ENCODE measurements at regions not wholly inside any gene's neighbourhood (a gene's known extent, or its start where the extent isn't known, plus 50 kb on each side); places are given as distances from the start of the nearest gene placed in this dataset.
"Not testable (repeated sequence)": the region's sequence is repeated elsewhere in the genome, so short reads cannot be mapped to it uniquely, and the experiment has no call there.

- no peak for DNase-seq (ENCODE audit: low spot score)
- no peak for FAIRE-seq
These were observed 191.3 kb upstream of the KCNJ3 start for GRCh38 chr2:154507186-154507585.

- no peak for DNase-seq (ENCODE audit: low spot score)
- FAIRE-seq: no peak
These were observed 179.6 kb upstream of the KCNJ3 start for GRCh38 chr2:154518872-154519271.

DNA sequence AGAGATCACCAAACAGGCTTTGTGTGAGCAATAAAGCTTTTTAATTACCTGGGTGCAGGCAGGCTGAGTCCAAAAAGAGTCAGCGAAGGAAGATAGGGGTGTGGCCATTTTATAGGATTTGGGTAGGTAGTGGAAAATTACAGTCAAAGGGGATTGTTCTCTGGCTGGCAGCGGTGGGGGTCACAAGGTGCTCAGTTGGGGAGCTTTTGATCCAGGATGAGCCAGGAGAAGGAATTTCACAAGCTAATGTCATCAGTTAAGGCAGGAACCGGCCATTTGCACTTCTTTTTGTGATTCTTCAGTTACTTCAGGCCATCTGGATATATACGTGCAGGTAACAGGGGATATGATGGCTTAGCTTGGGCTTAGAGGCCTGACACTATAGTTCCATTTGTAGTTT, 177.5 kb upstream of the KCNJ3 start:
- not testable (repeated sequence) for DNase-seq (ENCODE audit: low spot score); FAIRE-seq

DNA sequence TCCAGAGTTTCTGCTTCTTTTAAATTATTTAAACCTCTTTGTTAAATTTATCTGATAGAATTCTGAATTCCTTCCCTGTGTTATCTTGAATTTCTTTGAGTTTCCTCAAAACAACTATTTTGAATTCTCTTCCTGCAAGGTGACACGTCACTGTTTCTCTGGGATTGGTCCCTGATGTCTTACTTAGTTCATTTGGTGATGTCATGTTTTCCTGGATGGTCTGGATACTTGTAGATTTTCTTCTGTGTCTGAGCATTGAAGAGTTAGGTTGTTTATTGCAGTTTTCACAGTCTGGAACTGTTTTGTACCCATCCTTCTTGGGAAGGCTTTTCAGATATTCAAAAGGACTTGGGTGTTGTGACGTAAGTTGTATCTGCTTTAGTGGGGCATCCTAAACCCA, 172.3 kb upstream of the KCNJ3 start:
- DNase-seq (ENCODE audit: low spot score) (no peak), FAIRE-seq (no peak)

DNA sequence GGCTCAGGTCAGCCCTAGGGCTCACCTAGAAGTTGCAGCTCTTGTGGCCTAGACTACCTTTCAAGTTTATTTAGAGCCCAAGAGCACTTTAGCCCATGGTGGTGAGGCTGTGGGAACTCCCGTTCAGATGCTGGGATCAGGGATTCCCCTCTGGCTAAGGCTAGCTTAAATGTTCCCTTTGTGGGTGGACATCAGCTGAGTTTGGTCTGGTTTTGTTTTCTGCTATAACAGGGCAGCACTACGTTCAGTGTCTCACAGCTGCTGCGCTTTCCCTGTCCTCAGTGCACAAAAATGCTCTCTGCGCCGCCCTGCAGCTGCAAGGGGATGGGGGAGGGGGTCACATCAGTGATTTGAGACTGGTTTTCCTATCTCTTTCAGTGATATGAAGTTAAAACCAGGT, 170.5 kb upstream of the KCNJ3 start:
- DNase-seq (ENCODE audit: low spot score) (no peak), FAIRE-seq (no peak)

GRCh38 chr2:154532004-154532403, 166.5 kb upstream of the KCNJ3 start:
- DNase-seq (ENCODE audit: low spot score) (no peak), FAIRE-seq (no peak)

GRCh38 chr2:154532763-154533162, 165.7 kb upstream of the KCNJ3 start:
- FAIRE-seq: no peak
- no peak for DNase-seq (ENCODE audit: low spot score)

DNA sequence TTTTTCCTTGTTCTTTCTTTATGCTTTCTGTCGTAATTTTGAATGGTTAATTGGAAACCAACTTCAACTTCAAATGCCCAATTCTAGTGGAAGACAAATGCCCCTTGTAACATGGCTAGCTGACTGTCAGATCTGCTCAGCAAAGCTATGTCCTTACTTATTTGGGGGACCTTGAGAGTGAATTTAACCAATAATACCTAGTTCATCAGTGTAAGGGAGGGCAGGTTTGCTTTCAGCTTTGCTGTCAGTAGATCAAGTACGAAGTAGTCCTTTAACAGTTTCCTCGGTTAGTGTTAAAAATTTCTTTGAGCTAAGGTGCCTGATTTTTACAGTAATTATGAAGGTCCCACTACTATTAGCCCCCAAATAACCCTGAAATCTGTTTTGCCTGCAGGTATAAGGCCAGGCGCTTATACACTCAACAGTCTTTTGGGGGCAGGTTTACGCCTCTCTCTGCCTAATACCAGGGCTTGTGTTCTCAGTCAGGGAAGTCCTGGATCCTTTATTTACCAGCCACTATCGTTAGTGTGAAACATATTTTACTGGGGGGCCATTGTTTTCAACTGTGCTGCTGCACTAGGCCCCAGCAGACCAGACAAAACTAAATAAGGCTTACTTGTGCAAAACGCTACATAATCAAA, 165.1 kb upstream of the KCNJ3 start:
- FAIRE-seq: no peak
- no peak for DNase-seq (ENCODE audit: low spot score)

GRCh38 chr2:154537024-154537423, 161.5 kb upstream of the KCNJ3 start:
- FAIRE-seq: no peak
- DNase-seq (ENCODE audit: low spot score): no peak

DNA sequence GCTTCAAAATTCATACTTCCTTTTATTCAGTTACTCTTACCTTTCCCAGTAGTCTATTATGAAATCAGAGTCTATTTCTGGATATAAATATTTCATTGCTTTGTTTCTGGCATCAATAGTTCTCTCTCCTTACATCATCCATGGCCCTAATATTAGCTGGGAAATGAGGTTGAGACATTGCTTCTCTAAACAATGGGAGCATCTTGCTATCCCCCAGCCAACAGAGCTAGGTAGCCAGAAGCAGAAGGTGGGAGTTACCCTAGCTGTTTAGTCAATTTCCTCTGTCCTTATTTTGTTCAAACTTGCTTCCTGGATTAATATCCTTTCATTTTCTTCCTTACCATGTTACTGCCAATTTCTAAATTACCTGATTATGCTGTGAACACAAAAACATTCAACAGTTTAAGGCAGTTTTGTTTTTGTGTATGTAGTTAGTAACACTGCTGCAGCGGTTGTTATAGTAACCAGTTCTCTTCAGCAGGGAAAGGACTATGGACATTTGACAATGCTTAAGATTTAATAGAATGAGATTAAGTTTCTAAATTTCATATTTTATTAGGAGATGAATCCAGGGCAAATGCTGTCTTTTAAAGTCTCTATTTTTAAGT, 160.5 kb upstream of the KCNJ3 start:
- DNase-seq (ENCODE audit: low spot score) (no peak), FAIRE-seq (no peak)

GRCh38 chr2:154546341-154546740, 152.2 kb upstream of the KCNJ3 start:
- FAIRE-seq (no peak), DNase-seq (ENCODE audit: low spot score) (no peak)

GRCh38 chr2:154549869-154550268, 148.6 kb upstream of the KCNJ3 start:
- FAIRE-seq: no peak

DNA sequence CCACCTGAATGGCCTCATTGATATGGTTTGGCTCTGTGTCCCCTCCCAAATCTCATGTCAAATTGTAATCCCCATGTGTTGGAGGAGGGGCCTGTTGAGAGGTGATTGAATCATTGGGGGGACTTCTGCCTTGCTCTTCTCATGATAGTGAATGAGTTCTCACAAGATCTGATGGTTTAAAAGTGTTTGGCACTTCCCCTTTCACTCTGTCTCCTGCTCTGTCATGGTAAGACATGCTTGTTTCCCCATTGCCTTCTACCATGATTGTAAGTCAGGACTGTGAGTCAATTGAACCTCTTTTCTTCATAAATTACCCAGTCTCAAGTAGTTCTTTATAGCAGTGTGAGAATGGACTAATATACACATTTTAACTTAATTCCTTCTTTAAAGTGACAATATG, 146.8 kb upstream of the KCNJ3 start:
- FAIRE-seq: no peak
- DNase-seq (ENCODE audit: low spot score): no peak

More at GRCh38 chr2:154549869-154550268, 148.6 kb upstream of the KCNJ3 start:
- DNase-seq (ENCODE audit: low spot score): no peak

DNA sequence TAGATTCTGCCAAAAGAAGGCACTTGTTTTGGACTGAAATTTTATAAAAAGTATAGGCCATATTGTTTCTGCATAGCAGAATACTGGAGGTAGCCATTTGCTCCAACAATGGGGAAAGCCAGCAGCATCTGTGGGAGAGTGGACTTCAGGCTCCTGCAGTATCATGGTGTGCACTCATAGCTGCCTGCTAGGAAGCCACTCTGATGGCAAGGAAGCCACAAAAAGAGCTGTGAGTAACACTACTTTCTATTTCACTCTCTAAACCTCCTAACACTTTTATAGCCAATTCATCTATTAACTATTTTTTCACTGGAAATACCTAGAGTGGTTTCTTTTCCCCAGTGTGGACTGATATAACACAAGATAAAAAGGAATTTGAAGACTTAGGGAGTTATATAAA, 144.4 kb upstream of the KCNJ3 start:
- FAIRE-seq (no peak), DNase-seq (ENCODE audit: low spot score) (no peak)

DNA sequence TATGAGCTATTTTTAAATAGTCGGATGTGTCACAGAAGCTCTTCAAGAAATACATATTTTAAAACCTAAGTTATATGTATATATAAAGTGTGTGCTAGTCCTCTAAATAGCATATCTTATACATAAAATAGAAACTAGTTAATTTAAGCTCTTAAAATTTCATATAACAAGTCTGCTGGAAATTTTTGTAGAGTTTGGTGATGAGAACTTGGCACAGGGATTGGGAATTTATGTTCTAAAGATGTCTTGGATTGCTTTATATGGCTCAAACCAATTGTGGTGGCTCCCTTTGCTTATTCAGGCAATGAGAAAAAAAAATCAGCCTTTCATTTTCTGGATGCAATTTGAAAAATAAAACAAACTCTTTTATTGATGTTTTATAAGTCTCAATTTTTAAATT, 142.8 kb upstream of the KCNJ3 start:
- FAIRE-seq (no peak), DNase-seq (ENCODE audit: low spot score) (no peak)

DNA sequence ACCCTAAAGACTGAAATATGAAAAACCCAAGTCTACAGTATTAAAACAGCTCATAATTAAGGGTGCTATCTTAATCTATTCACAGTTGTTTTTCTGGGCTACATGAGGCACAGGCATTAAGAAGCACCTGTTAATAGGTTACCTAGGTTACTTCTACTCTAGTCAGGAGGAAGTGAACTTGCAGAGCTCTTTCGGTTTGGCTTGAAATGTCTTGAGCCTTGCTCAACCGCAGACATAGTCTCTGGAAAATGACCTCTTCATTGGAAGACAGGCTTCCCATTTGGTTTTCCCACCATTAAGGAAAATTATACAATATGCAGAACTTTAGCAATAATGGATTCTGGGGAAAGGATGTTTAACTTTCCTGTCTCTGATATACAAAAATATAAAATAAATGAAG, 142.3 kb upstream of the KCNJ3 start:
- FAIRE-seq: no peak
- DNase-seq (ENCODE audit: low spot score): no peak

GRCh38 chr2:154556607-154557006, 141.9 kb upstream of the KCNJ3 start:
- DNase-seq (ENCODE audit: low spot score) (no peak), FAIRE-seq (no peak)

- DNase-seq (ENCODE audit: low spot score) (no peak), FAIRE-seq (no peak)
These were observed 140.6 kb upstream of the KCNJ3 start for GRCh38 chr2:154557906-154558305.

GRCh38 chr2:154565433-154565832, 133.1 kb upstream of the KCNJ3 start:
- DNase-seq (ENCODE audit: low spot score) (no peak), FAIRE-seq (no peak)

GRCh38 chr2:154568413-154568812, 130.1 kb upstream of the KCNJ3 start:
- DNase-seq (ENCODE audit: low spot score): no peak
- FAIRE-seq: no peak

GRCh38 chr2:154570501-154570900, 128.0 kb upstream of the KCNJ3 start:
- no peak for DNase-seq (ENCODE audit: low spot score)
- FAIRE-seq: no peak

GRCh38 chr2:154576699-154577098, 121.8 kb upstream of the KCNJ3 start:
- DNase-seq (ENCODE audit: low spot score): not testable (repeated sequence)
- FAIRE-seq: peak; percentile 20

DNA sequence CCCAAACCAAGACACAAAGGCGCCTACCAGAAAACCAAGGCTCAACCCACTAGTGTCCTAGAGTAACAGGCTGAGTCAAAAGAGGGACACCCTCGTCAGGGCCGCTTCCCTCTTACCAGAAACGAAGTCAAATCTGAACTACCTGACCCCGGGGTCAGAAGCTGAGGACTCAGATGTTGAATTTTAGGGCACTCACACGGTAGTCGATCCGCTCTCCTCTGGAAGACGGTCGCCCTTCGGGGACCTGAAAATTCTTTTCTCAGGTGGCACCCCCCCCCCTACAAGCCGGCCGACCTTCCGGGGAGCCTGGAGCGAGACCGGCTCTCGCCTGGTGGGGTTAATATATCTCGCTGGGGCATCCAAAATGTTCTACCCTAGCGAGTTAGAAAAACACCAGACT, 121.1 kb upstream of the KCNJ3 start:
- FAIRE-seq (no peak), DNase-seq (ENCODE audit: low spot score) (no peak)

Measured in urothelium cell line (cell line).